ENCODE measurements at regions not wholly inside any gene's neighbourhood (a gene's known extent, or its start where the extent isn't known, plus 50 kb on each side); places are given as distances from the start of the nearest gene placed in this dataset.

- ChIA-PET POLR2A (no interaction called here), CTCF (no interaction called here)
- no peak for TF ChIP-seq ZFP36 (IDR thresholded peaks at IDR 0.05; ENCODE audit: borderline replicate concordance, partially characterized antibody)
- TF ChIP-seq TP53 (CRISPR knock-in tag; IDR thresholded peaks at IDR 0.05), result no peak
- no peak for TF ChIP-seq SMC3 (IDR thresholded peaks at IDR 0.05)
- no peak for TF ChIP-seq KDM5A (IDR thresholded peaks at IDR 0.05)
- no peak for TF ChIP-seq NPAS2 (CRISPR knock-in tag; IDR thresholded peaks at IDR 0.05; ENCODE audit: borderline replicate concordance)
- TF ChIP-seq SREBF2 (IDR thresholded peaks at IDR 0.05), result no peak
- TF ChIP-seq RFX5 (IDR thresholded peaks at IDR 0.05), result no peak
- TF ChIP-seq CEBPB (IDR thresholded peaks at IDR 0.05), result no peak
- no peak for TF ChIP-seq POLR2A (IDR thresholded peaks at IDR 0.05; ENCODE audit: low read length)
- no peak for TF ChIP-seq ZSCAN20 (CRISPR knock-in tag; IDR thresholded peaks at IDR 0.05)
- no peak for TF ChIP-seq MAFK (IDR thresholded peaks at IDR 0.05; ENCODE audit: partially characterized antibody)
- no peak for TF ChIP-seq FOSL2 (IDR thresholded peaks at IDR 0.05)
- TF ChIP-seq FOSL2 (CRISPR knock-in tag; IDR thresholded peaks at IDR 0.05), result no peak
- no peak for TF ChIP-seq JUN (IDR thresholded peaks at IDR 0.05)
- TF ChIP-seq POLR2AphosphoS2 (conservative IDR thresholded peaks at IDR 0.05; ENCODE audit: low read length), result no peak
- TF ChIP-seq NFE2L2 (conservative IDR thresholded peaks at IDR 0.05; ENCODE audit: low read length), result no peak
- no peak for TF ChIP-seq RAD21 (conservative IDR thresholded peaks at IDR 0.05 in 1 of 2, IDR thresholded peaks at IDR 0.05 in 1 of 2)
- Histone ChIP-seq H3K4me2 (no peak overlapping the region), H3K4me1 (no peaks in the 10 kb centered on the region), H3K27ac (no peak overlapping the region), H3K9me3 (no peaks in the 10 kb centered on the region), H3K4me3 (no peak overlapping the region)
- no peak for ATAC-seq
- DNase-seq (ENCODE audit: low read depth in 1 of 2, low spot score in 1 of 2), result no peak
- WGBS (ENCODE audit: missing lambda C conversion rate), result 61% methylated on average over 15 of the region's 15 CpGs
- no peak for FAIRE-seq
Measured at GRCh38 chr3:67897351-67898336, 243.2 kb upstream of the SUCLG2 start.

- Histone ChIP-seq H3K4me2 (no peak overlapping the region), H3K27ac (no peak overlapping the region), H3K4me3 (no peak overlapping the region), H3K4me1 (no peaks in the 10 kb centered on the region), H3K9me3 (no peaks in the 10 kb centered on the region)
- no peak for ATAC-seq
- DNase-seq (ENCODE audit: low read depth in 1 of 2, low spot score in 1 of 2), result no peak
- CTCF ChIA-PET, result no interaction called here
- 81% methylated on average over 1 of the region's 1 CpG for WGBS (ENCODE audit: missing lambda C conversion rate)
- POLR2A ChIA-PET, result no interaction called here
- FAIRE-seq, result no peak
- TF ChIP-seq MYC (IDR thresholded peaks at IDR 0.05; ENCODE audit: borderline replicate concordance, low read length) (no peak), TP53 (CRISPR knock-in tag; IDR thresholded peaks at IDR 0.05) (no peak), ZC3H11A (IDR thresholded peaks at IDR 0.05) (no peak), ATOH8 (CRISPR knock-in tag; IDR thresholded peaks at IDR 0.05; ENCODE audit: low read depth) (no peak), ZFP36 (IDR thresholded peaks at IDR 0.05; ENCODE audit: borderline replicate concordance, partially characterized antibody) (no peak), EHF (CRISPR knock-in tag; IDR thresholded peaks at IDR 0.05) (no peak), CEBPB (IDR thresholded peaks at IDR 0.05) (no peak), HES2 (IDR thresholded peaks at IDR 0.05) (no peak), BCL3 (IDR thresholded peaks at IDR 0.05) (no peak), NPAS2 (CRISPR knock-in tag; IDR thresholded peaks at IDR 0.05; ENCODE audit: borderline replicate concordance) (no peak), JUN (IDR thresholded peaks at IDR 0.05) (no peak), USF2 (IDR thresholded peaks at IDR 0.05) (no peak), CBX8 (IDR thresholded peaks at IDR 0.05) (no peak)
Measured at GRCh38 chr3:67896130-67896529, 241.7 kb upstream of the SUCLG2 start.

All from A549 (cell line).